GM21528 (cell line): ENCODE measurements at regions not wholly inside any gene's neighbourhood (a gene's known extent, or its start where the extent isn't known, plus 50 kb on each side); places are given as distances from the start of the nearest gene placed in this dataset.
"Not testable (repeated sequence)": the region's sequence is repeated elsewhere in the genome, so short reads cannot be mapped to it uniquely, and the experiment has no call there.

Source experiments
- ATAC-seq: cut with Tn5 transposase; IDR thresholded peaks from one replicate; pipeline ENCODE4 v1.9.1; 2021; ENCODE audit warnings: mild to moderate bottlenecking, moderate library complexity; ENCODE audit not compliant: unreplicated experiment, low FRiP score

GRCh38 chr5:83001796-83002381 is 75.3 kb downstream of the TMEM167A start:
- no peak for ATAC-seq

- ATAC-seq, result no peak
Measured at GRCh38 chr5:83000922-83001321, 76.3 kb downstream of the TMEM167A start.

GRCh38 chr5:83000428-83000827 is 76.8 kb downstream of the TMEM167A start:
- no peak for ATAC-seq

GRCh38 chr5:82993416-82993815 is 83.8 kb downstream of the TMEM167A start:
- ATAC-seq, result no peak

GRCh38 chr5:82992646-82993045 is 84.5 kb downstream of the TMEM167A start:
- no peak for ATAC-seq

- ATAC-seq, result no peak
Measured at GRCh38 chr5:82991678-82992323, 85.4 kb downstream of the TMEM167A start.

GRCh38 chr5:82991059-82991458 is 86.1 kb downstream of the TMEM167A start:
- ATAC-seq, result no peak

GRCh38 chr5:82987188-82987587 is 90.0 kb downstream of the TMEM167A start:
- ATAC-seq, result no peak

GRCh38 chr5:82986404-82986803 is 90.8 kb downstream of the TMEM167A start:
- ATAC-seq, result no peak

- no peak for ATAC-seq
Measured at GRCh38 chr5:82985763-82986162, 91.4 kb downstream of the TMEM167A start.

- no peak for ATAC-seq
Measured at GRCh38 chr5:82984786-82985735, 92.1 kb downstream of the TMEM167A start.

- ATAC-seq, result no peak
Measured at GRCh38 chr5:82982846-82983245, 94.3 kb downstream of the TMEM167A start.

GRCh38 chr5:82976887-82977286 is 100.3 kb downstream of the TMEM167A start:
- ATAC-seq, result not testable (repeated sequence)

- no peak for ATAC-seq
Measured at GRCh38 chr5:82975812-82976211, 101.4 kb downstream of the TMEM167A start.

- ATAC-seq, result no peak
Measured at GRCh38 chr5:82975396-82975795, 101.8 kb downstream of the TMEM167A start.

GRCh38 chr5:82974346-82974745 is 102.8 kb downstream of the TMEM167A start:
- ATAC-seq, result not testable (repeated sequence)

GRCh38 chr5:82971901-82972300 is 105.3 kb downstream of the TMEM167A start:
- ATAC-seq, result no peak

- ATAC-seq, result not testable (repeated sequence)
Measured at GRCh38 chr5:82971034-82971806, 106.0 kb downstream of the TMEM167A start.

- ATAC-seq, result not testable (repeated sequence)
Measured at GRCh38 chr5:82969221-82969976, 107.8 kb downstream of the TMEM167A start.

GRCh38 chr5:82967072-82967471 is 110.1 kb downstream of the TMEM167A start:
- ATAC-seq, result no peak
